Stimulated activated CD8-positive, alpha-beta memory T cell treated with anti-CD3 and anti-CD28 coated beads, Interleukin-2, amount 100 ng/mL, for 1 hour (primary cell): ENCODE measurements at regions not wholly inside any gene's neighbourhood (a gene's known extent, or its start where the extent isn't known, plus 50 kb on each side); places are given as distances from the start of the nearest gene placed in this dataset.

Experiments used
- DNase-seq, 2 donors: peaks; one replicate each; pipeline ENCODE4 v3.0.0-alpha.2; 2020; ENCODE audit warnings: low read depth in 2 of 2

DNA sequence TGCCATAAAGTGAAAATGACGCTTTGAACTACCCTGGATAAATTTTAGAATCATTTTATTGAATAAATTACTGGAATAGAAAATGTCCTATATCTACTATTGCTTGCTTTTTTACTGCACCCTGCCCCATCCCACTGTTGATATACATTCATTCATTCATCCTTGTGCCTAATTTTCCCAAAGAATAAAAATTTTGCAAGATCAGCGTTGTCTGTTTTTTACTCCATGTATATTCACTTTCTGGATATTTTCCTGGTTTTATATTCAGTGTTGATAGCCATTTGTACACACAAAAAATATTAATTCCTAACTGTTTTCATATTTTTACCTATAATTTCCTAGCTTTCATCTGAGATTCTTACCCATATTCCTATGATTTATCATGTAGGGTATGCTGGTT is 262.9 kb upstream of the MAGI2 start:
- no peak for DNase-seq

DNA sequence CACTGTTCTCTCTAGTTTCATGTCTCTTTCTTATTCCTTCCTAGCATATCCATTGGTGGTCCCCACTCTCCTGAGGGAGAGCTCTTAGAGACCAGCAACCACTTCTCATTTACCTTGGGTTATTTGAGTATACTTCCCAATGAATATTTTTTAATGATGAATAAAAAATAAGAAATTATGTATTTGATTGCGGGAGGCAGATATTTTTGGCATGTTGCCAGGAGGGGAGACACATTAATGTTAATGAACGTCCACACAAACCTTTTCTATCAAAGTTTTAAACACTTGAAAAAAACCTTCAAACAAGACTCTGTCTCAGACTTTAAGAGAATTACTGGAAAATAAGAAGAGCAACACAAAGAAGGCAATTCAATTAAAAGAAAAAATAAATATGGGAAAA is 260.6 kb upstream of the MAGI2 start:
- no peak for DNase-seq

DNA sequence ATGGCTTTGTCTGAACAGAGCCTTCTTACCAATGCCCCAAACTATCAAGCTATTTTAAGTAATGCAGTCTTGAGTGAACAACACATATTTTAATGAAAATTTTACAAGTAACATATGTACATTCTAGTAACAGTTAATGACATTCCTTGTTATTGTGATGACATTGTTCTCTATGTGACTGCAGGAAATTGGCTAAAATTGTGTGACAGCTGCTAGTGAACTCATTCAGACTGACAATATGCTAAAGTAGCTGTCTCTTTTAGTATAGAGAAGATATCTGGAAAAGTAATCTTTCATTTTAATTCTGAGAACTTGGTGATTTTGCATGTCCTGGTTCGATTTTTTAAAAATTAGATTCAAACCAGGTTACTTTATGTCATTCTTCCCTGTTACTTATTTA is 259.8 kb upstream of the MAGI2 start:
- no peak for DNase-seq

DNA sequence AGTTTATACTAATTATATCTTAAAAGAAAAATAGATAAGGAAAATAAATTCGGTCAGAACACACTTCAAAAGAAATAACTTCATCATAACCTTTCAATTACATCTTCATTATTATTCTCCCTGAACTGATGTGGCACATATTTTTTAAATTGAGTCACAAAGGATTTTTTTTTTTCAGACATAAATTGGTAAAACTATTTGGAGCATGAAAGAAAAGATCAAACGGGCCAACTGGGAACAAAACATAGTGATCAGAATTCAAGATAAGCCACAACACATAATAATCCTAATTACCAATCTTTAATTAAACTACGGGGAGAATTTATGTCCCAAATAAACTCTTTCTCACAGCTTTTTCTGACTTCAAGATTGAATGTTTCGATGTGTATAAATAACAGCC is 258.2 kb upstream of the MAGI2 start:
- DNase-seq: no peak

DNA sequence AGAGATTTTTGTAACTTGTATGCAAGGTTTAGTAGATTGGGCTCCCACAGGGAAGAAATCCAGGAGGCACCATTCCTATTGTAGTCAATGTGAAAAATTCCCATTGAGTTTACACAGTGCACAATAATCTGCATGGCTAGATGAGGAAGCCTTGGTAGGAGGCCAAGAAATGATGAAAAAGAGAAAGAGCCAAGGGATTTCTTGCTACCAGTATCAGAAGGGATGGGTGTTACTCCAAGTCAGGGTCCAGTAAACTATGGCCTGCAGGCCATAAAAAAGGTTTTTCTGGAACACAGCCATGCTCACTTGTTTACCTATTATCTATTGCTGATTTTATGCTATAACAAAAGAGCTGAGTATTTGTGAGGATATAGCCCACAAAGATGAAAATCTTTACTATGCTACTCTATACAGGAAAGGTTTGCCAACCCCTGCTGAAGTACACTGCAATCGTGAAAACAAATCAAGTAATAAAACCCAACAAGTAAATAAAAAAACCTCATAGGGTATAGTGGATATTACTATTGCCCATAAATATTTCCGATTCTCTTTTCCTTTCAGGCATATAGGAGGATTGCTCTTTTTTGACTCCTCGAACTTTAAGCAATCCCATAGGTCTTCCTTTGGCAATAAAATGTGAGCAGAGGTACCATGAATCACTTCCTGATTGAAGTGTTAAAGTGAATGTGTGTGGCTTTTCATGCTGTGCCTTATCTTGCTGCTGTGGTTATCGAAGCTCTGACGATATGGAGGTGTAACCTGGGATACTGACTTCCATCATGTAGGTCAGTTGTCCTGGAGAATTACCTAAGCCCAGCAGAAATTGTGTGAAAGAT is 256.3 kb upstream of the MAGI2 start:
- no peak for DNase-seq

DNA sequence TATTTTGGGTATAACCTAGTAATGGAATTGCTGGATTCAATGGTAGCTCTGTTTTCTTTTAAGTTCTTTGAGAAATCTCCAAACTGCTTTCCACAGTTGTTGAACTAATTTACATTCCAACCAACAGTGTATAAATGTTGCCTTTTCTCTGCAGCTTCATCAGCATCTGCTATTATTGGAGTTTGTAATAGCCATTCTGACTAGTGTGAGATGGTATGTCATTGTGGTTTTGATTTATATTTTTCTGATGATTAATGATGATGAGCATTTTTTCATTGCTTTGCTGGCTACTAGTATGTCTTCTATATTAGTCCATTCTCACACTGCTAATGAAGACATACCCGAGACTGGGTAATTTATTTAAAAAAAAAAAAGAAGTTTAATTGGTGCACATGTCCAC is 248.6 kb upstream of the MAGI2 start:
- DNase-seq: no peak

DNA sequence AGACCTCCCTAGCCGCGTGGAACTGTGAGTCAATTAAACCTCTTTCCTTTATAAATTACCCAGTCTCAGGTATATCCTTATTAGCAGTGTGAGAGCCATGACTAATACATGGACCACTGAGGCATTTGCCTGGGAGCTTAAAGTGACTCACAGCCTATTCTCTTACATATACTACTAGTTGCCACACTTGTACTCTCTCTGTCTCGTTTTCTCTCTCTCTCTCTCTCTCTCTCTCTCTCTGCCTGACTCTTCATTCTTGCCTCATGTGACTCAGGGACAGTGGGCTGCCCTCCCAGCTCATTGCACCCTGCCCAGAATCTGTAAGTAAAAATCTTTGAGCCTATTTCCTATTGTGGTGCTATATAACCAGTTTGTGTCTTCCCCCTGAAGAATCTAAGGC is 238.5 kb upstream of the MAGI2 start:
- no peak for DNase-seq

DNA sequence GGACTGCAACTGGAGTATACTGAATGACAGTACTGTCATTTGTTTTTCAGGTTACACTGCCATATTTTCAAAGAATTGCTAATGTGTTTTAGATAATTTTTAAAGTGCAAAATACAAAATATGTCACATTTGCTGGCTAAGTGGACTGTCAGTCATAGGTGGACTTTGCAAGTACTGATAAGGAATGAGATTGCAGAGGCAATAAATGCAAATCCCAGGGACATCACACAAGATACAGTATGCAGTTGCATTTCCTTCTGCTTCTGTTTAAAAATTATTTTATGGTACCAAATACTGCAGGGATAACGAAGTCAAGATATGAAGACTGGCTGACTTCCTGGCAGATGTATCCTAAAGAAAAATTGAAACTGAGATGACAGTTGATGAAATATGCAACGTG is 237.6 kb upstream of the MAGI2 start:
- DNase-seq: no peak

DNA sequence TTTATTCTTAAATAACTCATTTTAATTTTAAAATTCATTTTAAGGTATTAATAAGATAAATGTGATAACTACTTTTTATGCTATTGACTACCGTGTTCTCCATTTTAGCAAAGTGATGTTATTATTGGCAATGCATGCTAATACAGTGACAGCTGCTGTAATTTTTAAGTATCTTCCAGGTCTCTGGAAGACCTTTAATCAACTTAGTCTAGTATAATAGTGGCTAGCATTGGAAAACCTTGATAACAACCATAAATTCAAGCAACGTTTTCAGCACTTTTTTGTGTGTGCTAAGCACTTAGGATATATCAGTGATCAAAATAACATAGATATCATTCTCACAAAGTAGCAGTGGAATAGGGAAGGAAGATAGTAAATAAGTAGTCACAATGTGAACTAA is 230.9 kb upstream of the MAGI2 start:
- no peak for DNase-seq

DNA sequence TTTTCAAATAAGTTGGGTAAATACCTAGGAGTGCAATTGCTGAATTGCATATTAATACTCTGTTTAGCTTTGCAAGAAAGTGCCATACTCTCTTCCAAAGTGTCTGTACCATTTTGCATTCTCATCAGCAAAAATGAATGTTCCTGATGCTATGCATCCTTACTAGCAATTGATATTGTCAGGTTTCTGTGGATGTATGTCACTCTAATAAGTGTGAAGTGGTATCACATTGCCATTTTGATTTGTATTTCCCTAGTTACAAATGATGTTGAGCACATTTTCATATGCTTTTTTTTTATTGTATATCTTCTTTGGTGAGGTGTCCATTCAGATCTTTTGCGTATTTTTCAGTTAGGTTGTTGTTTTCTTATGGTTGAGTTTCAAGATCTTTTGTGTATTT is 230.4 kb upstream of the MAGI2 start:
- no peak for DNase-seq

DNA sequence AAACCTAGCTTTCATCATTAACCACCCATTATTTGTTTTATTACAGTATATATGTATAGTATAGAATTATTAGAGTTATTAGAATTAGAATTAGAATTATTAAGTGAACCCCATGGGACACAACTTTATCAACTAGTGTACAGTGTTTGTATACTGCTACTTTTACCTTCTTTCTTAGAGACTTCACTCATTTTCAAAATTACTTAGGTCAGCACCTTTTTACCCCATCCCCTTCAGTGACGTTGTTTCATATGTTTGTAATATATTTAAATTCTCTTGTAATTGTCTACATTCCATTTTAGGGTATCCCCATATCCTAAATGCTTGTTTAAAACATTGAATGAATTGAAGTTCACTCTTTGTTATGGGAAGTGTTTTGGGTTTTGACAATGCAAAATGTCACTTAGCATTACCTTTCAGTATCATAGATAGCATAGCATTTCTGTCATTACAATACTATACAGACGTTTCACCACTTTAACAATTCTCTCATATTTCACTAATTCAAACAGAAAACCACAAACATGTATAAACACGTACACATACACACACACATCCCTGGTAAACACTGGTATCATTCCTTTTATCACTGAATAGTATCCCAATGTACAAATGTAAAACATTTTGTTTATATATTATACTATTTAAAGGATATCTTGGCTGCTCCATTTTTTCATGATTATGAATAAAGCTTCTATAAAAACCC is 229.9 kb upstream of the MAGI2 start:
- no peak for DNase-seq

DNA sequence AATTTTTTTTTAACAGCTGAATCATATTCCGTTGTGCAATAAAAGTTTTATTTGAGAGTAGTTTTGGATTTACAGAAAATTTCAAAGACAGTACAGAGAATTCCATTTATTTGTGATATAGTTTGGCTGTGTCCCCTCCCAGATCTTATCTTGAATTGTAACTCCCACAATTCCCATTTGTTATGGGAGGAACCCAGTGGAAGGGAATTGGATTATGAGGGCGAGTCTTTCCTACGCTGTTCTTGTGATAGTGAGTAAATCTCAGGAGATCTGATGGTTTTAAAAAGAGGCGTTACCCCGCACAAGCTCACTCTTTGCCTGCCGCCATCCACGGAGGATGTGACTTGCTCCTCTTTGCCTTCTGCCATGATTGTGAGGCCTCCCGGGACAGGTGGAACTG is 228.0 kb upstream of the MAGI2 start:
- DNase-seq: no peak

DNA sequence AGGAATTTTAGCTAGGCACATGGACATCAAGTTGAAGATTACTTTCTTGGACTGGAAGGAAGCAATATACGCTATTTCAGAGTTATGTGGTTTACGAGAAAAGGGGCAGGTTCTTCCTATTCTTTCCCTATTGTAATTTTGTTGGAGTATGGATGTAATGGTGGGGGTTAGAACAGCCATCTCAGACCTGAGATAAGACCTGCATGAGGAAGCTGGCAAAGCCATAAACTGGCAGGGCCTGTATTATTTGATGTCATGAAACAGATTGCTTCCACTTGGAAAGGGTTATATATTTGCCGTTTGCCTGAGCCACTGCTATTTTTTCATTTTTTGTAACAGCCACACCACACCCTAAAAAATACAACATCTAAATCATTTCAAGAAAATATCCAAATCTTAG is 220.5 kb upstream of the MAGI2 start:
- no peak for DNase-seq

DNA sequence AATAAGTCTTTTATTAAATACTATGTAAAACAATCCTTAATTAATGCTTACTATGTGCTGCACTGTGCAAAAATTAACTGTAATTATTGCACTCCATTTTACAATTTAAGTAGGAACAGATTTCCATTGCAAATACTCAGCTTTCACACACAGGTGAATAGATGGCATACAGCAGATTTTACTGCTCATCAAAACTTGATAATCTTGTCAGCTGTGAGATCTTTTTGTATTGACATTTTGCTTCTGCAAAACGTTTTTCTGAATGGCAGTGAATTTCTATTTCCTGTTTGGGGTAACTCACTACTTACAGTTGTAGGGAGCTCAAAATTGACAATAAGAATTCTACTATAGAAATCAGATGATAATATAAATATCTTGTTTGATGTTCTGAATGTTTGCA is 220.0 kb upstream of the MAGI2 start:
- no peak for DNase-seq

DNA sequence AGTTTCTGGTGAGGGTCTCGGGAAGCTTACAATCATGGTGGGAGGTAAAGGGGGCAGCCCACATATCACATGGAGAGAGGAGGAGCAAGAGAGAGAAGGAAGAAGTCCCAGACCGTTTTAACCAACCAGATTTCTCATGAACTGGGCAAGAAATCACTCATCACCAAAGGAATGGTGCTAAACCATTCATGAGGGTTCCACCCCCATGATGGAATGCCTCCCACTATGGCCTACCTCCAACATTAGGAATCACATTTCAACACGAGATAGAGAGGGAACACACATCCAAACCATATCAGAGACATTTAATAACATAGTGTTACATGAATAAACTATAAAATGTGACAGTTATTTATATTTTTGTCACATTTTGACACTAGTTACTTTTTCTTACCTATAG is 214.8 kb upstream of the MAGI2 start:
- no peak for DNase-seq

DNA sequence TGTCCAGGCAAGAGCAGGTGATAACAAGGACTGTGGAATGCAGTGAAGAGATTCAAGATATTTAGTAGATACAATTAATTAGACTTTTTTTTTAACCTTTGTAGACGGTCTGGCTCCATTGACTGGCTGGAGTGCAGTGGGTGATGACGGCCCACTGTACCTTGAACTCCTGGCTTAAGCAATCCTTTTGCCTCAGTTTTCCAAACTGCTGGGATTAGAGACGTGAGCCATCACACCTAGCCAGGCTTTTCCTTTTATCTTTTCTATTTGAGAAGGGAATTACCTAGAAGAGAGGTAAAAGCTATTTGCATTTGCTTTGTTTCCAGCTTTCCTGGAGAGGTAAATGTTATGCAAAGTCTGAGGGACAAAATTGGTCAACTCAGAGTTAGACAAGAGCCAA is 213.0 kb upstream of the MAGI2 start:
- DNase-seq: no peak

DNA sequence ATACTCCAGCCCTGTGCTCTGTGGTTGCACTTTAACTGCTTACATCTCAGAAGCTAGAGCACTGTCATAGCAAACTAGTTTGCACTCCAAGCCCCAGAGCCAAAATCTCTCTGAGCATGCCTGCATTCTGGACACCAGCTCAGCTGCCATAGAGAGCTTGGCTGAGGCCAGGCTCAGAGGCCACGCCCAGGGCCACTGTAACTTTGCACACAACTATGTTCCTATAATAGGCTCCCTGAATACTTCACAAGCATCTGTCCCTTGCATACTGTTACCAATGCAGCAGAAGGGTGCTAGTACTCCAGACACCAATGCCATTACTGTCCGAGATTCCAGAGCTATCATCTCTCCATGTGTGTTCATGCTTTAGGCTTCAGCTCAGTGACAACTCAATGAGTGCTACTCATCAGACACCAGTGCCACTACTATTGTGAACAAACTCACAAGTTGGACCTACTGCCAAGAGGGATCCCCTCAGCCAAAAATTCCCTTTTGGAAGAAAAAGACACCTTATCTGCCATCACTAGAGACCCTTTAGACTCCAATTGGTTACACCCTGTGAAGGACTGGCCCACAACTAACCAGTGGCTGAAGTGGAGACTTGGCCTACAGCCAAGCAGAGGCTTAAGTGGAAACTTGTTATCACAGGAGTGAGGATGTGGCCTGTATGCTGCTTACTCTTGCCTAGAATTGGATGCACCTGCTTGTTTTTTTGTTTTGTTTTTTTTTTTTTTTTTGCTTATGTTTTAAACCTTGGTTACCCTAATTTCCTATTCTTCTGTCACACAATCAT is 211.6 kb upstream of the MAGI2 start:
- DNase-seq: no peak

DNA sequence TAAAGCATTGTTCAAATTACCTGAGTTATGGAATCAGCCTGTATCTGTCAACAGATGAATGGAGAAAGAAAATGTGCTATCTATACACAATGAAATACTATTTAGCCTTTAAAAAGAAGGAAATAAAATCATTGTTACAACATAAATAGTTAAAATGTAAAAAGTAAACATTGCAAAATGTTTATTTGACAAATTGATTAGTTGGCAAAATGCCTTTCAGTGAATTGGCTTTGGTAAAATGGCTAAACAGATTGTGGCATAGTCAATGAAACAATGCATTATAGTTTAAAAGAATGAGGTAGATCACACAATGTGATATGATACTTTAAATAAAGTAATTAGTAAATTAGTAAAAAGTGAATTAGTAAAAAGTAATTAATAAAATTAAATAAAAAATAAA is 204.8 kb upstream of the MAGI2 start:
- DNase-seq: no peak

DNA sequence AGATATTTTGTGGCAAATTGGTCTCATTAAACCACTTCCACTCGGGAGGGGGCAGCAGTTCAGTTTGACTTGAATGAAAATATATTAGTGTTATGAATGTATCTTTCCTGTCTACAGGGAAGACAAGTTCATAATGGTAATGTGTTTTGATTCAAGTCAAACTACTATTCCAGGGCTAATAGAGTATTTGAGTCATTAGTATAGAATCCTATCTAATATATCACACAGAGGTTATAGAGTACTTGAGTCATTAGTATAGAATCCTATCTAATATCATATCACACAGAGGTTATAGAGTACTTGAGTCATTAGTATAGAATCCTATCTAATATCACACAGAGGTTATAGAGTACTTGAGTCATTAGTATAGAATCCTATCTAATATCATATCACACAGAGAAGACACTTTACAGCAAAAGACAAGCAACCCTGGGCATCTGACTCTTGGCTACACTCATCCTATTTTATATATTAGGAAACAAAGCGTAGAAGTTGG is 199.7 kb upstream of the MAGI2 start:
- DNase-seq: no peak

DNA sequence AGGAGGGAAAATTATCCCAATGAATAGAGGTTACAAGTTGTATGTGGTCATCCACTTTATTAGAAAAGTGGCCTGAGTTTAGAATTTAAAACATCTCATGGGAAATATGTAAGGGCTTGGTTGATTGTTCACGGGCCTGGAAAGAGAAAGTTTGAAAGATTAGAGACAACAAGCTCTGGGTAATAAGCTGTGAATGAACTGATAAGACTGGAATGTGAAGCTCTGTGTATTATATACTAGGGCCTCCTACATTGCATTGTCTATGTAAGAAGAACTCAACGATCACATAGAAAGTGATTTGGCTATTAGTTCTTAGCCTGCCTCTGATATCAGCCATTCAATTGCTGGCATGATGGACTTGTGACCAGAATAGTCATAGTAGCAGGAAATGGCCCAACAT is 199.2 kb upstream of the MAGI2 start:
- DNase-seq: no peak

DNA sequence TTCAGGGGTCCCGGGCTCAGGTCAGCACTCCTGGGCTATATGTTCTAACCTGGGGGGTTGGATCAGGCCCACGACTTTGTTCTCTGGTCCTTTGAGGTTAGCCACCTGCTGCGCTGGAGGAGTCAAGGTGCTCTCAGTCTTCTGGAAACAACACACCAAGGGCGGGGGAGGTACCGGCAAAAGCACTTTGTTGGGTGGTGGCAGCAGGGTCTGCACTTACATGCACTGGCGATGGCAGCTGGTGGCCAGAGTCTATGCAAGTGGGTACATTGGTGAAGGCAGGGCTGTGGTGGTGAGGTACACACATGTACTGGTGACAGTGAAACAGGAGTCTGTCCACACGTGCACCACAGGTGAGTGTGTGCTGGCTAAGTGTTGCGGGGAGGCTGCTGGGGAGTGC is 194.2 kb upstream of the MAGI2 start:
- DNase-seq: no peak

DNA sequence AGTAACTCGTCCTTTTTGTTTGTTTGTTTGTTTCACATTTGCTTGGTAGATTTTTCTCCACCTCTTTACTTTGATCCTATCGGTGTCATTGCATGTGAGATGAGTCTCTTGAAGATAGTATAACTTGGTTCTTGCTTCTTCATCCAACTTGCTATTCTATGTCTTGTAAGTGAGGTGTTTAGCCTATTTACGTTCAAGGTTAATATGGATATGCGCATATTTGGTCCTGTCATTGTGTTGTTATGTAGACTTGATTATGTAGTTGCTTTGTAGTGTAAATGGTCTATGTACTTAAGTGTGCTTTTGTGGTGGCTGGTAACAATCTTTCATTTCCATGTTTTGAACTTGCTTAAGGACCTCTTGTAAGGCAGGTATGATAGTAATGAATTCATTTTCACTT is 192.8 kb upstream of the MAGI2 start:
- DNase-seq: no peak

DNA sequence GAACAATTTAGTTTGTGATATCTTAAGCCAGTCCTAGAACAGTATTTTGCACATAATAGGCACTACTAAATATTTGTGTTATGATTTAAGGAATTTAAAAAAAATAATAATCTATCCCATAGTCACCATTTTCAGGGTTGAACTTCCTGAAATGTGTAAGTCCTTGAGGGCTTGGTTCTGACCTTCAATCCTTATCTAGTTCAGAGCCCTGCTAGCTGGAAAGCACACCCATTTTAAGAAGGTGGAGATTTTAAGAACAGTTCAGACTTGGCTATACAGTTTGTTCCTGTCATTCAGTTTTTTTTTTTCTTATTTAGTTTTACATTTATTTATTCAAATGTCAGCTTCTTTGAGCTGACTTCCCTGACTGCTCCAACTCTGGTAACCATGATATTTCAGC is 183.4 kb upstream of the MAGI2 start:
- no peak for DNase-seq
